NB4 (cell line): ENCODE measurements at regions not wholly inside any gene's neighbourhood (a gene's known extent, or its start where the extent isn't known, plus 50 kb on each side); places are given as distances from the start of the nearest gene placed in this dataset.
A peak's percentile ranks its signal among the peaks of the same experiment; 100 is the strongest.

Source experiments
- DNase-seq: peaks from one replicate; pipeline ENCODE4 v3.0.0; 2010; ENCODE audit warnings: low read depth
- H3K4me3 ChIP-seq: one replicate; pipeline ENCODE4 v1.5.1; 2011; ENCODE audit warnings: mild to moderate bottlenecking, low read depth, low read length, moderate library complexity
- MYC ChIP-seq: IDR thresholded peaks from 2 replicates; pipeline ENCODE4 v1.6.1; 2011; ENCODE audit warnings: low read depth, low read length
- POLR2A ChIP-seq: IDR thresholded peaks from 2 replicates; pipeline ENCODE4 v1.6.1; 2011; ENCODE audit warnings: mild to moderate bottlenecking; ENCODE audit not compliant: insufficient read length; ENCODE audit errors: extremely low read depth
- TF ChIP-seq, protein P1 (sequence below): IDR thresholded peaks from one replicate; pipeline ENCODE4 v1.5.1; 2012; ENCODE audit warnings: low read depth, low read length
- TF ChIP-seq, protein P2 (sequence below): IDR thresholded peaks from 2 replicates; pipeline ENCODE4 v1.6.1; 2011; ENCODE audit warnings: low read depth, low read length

GRCh38 chr1:36582066-36582755 is 99.5 kb upstream of the CSF3R start:
- no peak for DNase-seq
- no peak overlapping the region for H3K4me3 ChIP-seq
- TF ChIP-seq MYC (no peak), POLR2A (no peak)
- TF ChIP-seq, protein P1, sequence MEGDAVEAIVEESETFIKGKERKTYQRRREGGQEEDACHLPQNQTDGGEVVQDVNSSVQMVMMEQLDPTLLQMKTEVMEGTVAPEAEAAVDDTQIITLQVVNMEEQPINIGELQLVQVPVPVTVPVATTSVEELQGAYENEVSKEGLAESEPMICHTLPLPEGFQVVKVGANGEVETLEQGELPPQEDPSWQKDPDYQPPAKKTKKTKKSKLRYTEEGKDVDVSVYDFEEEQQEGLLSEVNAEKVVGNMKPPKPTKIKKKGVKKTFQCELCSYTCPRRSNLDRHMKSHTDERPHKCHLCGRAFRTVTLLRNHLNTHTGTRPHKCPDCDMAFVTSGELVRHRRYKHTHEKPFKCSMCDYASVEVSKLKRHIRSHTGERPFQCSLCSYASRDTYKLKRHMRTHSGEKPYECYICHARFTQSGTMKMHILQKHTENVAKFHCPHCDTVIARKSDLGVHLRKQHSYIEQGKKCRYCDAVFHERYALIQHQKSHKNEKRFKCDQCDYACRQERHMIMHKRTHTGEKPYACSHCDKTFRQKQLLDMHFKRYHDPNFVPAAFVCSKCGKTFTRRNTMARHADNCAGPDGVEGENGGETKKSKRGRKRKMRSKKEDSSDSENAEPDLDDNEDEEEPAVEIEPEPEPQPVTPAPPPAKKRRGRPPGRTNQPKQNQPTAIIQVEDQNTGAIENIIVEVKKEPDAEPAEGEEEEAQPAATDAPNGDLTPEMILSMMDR, result no peak
- TF ChIP-seq, protein P2, sequence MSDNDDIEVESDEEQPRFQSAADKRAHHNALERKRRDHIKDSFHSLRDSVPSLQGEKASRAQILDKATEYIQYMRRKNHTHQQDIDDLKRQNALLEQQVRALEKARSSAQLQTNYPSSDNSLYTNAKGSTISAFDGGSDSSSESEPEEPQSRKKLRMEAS, result no peak

GRCh38 chr1:36580524-36580923 is 97.8 kb upstream of the CSF3R start:
- no peak for DNase-seq
- no peak overlapping the region for H3K4me3 ChIP-seq
- TF ChIP-seq, protein P2, result no peak
- TF ChIP-seq POLR2A, result no peak
- TF ChIP-seq, protein P1, result no peak
- no peak for TF ChIP-seq MYC

DNA sequence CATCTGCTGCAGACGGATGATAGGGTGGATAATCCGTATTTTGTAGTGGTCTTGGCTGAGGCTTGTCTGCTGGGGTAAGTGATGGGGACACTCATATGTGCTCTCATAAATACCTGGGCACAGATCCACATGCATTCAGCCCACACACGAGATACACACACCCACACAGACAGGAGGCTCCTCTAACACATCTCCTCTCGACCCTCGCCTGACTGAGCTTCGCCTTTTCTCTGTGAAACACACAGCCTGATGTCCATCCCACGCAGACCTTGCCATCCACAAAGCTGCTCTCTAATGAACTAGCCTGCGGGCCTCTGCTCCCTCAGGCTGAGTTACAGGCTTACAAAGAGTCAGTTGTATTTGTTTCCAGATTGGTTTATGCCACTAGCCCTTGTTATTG is 96.3 kb upstream of the CSF3R start:
- H3K4me3 ChIP-seq, result no peak overlapping the region
- TF ChIP-seq MYC (no peak), POLR2A (no peak)
- TF ChIP-seq, protein P2, result no peak
- TF ChIP-seq, protein P1, result no peak
- no peak for DNase-seq

- TF ChIP-seq, protein P1, result no peak
- TF ChIP-seq POLR2A (no peak), MYC (no peak)
- TF ChIP-seq, protein P2, result no peak
- DNase-seq, result no peak
- no peak overlapping the region for H3K4me3 ChIP-seq
Measured at GRCh38 chr1:36576551-36577110, 93.9 kb upstream of the CSF3R start.

- TF ChIP-seq, protein P1, result peak; percentile 80
- TF ChIP-seq POLR2A, result no peak
- TF ChIP-seq MYC, result no peak
- no peak overlapping the region for H3K4me3 ChIP-seq
Measured at GRCh38 chr1:36576118-36576517, 93.4 kb upstream of the CSF3R start.

More at GRCh38 chr1:36576118-36576517, 93.4 kb upstream of the CSF3R start:
- DNase-seq, result peak; percentile 51
